ENCODE measurements at regions not wholly inside any gene's neighbourhood (a gene's known extent, or its start where the extent isn't known, plus 50 kb on each side); places are given as distances from the start of the nearest gene placed in this dataset.

- intact Hi-C loops (cut with DNase I), result no loop called here
- no peak for DNase-seq
- no peak for TF ChIP-seq CTCF (IDR thresholded peaks at IDR 0.05)
- Histone ChIP-seq H3K27me3 (no peaks in the 10 kb centered on the region), H3K36me3 (no peaks in the 10 kb centered on the region), H3K4me1 (peaks cover 0 to 24% (median 5%) of the 10 kb centered on the region in 9 donors), H3K9me3 (no peaks in the 10 kb centered on the region), H3K27ac (no peak overlapping the region), H3K4me3 (no peak overlapping the region)
- no peak for ATAC-seq
- WGBS, 2 donors, result 88 to 92% methylated on average over 7 of the region's 7 CpGs
These were observed 177.6 kb downstream of the TTLL2 start for GRCh38 chr6:167502471-167502870.

GRCh38 chr6:167504385-167504961 lies 179.6 kb downstream of the TTLL2 start:
- H3K4me3 ChIP-seq, result no peak overlapping the region
- DNase-seq, result no peak
- TF ChIP-seq CTCF (IDR thresholded peaks at IDR 0.05), result no peak
- H3K36me3 ChIP-seq, result no peaks in the 10 kb centered on the region
- WGBS, 2 donors, result 53 to 71% methylated on average over 6 of the region's 6 CpGs
- H3K27ac ChIP-seq, result no peak overlapping the region
- no peaks in the 10 kb centered on the region for H3K9me3 ChIP-seq
- peaks cover 0 to 1% (median 0%) of the 10 kb centered on the region in 7 donors for H3K27me3 ChIP-seq
- H3K4me1 ChIP-seq, result peaks cover 0 to 24% (median 5%) of the 10 kb centered on the region in 9 donors
- intact Hi-C loops (cut with DNase I), result no loop called here
- ATAC-seq, result peak in 6 of 8 donors; percentile 14 to 63 (median 53)

- TF ChIP-seq CTCF (IDR thresholded peaks at IDR 0.05), result no peak
These were observed 180.3 kb downstream of the TTLL2 start for GRCh38 chr6:167505199-167505598.

GRCh38 chr6:167505782-167506181 lies 180.9 kb downstream of the TTLL2 start:
- peak in 1 of 8 donors; percentile 11 for ATAC-seq
- intact Hi-C loops (cut with DNase I), result no loop called here
- no peaks in the 10 kb centered on the region for H3K9me3 ChIP-seq
- H3K4me1 ChIP-seq, result peaks cover 0 to 24% (median 5%) of the 10 kb centered on the region in 9 donors
- no peak overlapping the region for H3K4me3 ChIP-seq
- 76 to 80% methylated on average over 13 of the region's 13 CpGs for WGBS, 2 donors
- H3K36me3 ChIP-seq, result no peaks in the 10 kb centered on the region
- no peak for DNase-seq
- no peak for TF ChIP-seq CTCF (IDR thresholded peaks at IDR 0.05)
- H3K27ac ChIP-seq, result no peak overlapping the region
- peaks cover 0 to 4% (median 0%) of the 10 kb centered on the region in 7 donors for H3K27me3 ChIP-seq

More at GRCh38 chr6:167505199-167505598, 180.3 kb downstream of the TTLL2 start:
- intact Hi-C loops (cut with DNase I), result no loop called here
- Histone ChIP-seq H3K4me3 (no peak overlapping the region), H3K9me3 (no peaks in the 10 kb centered on the region), H3K27me3 (peaks cover 0 to 4% (median 0%) of the 10 kb centered on the region in 7 donors), H3K4me1 (peaks cover 0 to 24% (median 5%) of the 10 kb centered on the region in 9 donors), H3K27ac (no peak overlapping the region), H3K36me3 (no peaks in the 10 kb centered on the region)
- WGBS, 2 donors, result 71 to 74% methylated on average over 7 of the region's 7 CpGs
- DNase-seq, result no peak
- peak in 1 of 8 donors; percentile 12 for ATAC-seq
